Endothelial cell of umbilical vein (primary cell): ENCODE measurements at regions not wholly inside any gene's neighbourhood (a gene's known extent, or its start where the extent isn't known, plus 50 kb on each side); places are given as distances from the start of the nearest gene placed in this dataset.

ENCODE experiments used
- BruUV-seq: library from RNA; stranded (reverse); fragments of 400-500 nt; replicated peaks from 2 replicates; lab custom pipeline; 2021; lab: Mats Ljungman, UMichigan
- CTCF ChIA-PET: fragments of 300-600, 350-600 bp; sonication (Branson Sonifier 250); formaldehyde crosslinking; loops from one replicate; lab custom pipeline; 2021; ENCODE audit warnings: antibody characterized with exemption, inconsistent platforms; lab: Charles Lee
- POLR2A ChIA-PET: fragments of 300-600, 350-600 bp; sonication (Branson Sonifier 250); formaldehyde crosslinking; loops from one replicate; lab custom pipeline; 2021; ENCODE audit warnings: antibody characterized with exemption, inconsistent platforms; lab: Charles Lee
- DNase-seq: peaks from one replicate; pipeline ENCODE4 v3.0.0-alpha.2; 2011; ENCODE audit warnings: low read depth, low spot score
- FAIRE-seq: peaks from 2 replicates; lab custom pipeline; 2011; peaks lifted over from hg19 to GRCh38; lab: Jason Lieb, UNC
- H2AFZ ChIP-seq: 2 replicates; pipeline ENCODE4 v1.6.0; 2012; ENCODE audit warnings: low read depth, low read length, control low read depth, inconsistent platforms
- H3K27ac ChIP-seq: 2 replicates; pipeline ENCODE4 v1.5.1; 2011; ENCODE audit warnings: low read depth, mild to moderate bottlenecking, control low read depth, low read length, moderate library complexity; ENCODE audit not compliant: insufficient read depth
- H3K27me3 ChIP-seq, 2 experiments: 2 replicates each; pipeline versions ENCODE4 v1.6.0 to v1.6.1; 2011; ENCODE audit warnings: low read length in 2 of 2, mixed read lengths in 1 of 2; ENCODE audit not compliant: control insufficient read depth in 2 of 2, insufficient read depth in 2 of 2
- H3K36me3 ChIP-seq, 2 experiments: 2 replicates in 1 of 2; 3 replicates in 1 of 2; pipeline ENCODE4 v1.5.1; 2011; ENCODE audit warnings: low read length in 2 of 2, mild to moderate bottlenecking in 1 of 2, moderate library complexity in 1 of 2; ENCODE audit not compliant: control insufficient read depth in 2 of 2, insufficient read depth in 2 of 2; ENCODE audit errors: extremely low read depth in 1 of 2
- H3K4me1 ChIP-seq: 3 replicates; pipeline ENCODE4 v1.5.1; 2011; ENCODE audit warnings: mild to moderate bottlenecking, low read length; ENCODE audit not compliant: control insufficient read depth, insufficient read depth; ENCODE audit errors: extremely low read depth
- H3K4me2 ChIP-seq: 2 replicates; pipeline ENCODE4 v1.6.1; 2011; ENCODE audit warnings: low read length, control low read depth, mixed read lengths; ENCODE audit not compliant: insufficient read depth
- H3K4me3 ChIP-seq, 3 experiments: fragments of 200-600 bp in 1 of 3; sonication (generic), shearing (Covaris generic) in 1 of 3; replicated peaks in 1 of 3; 2 replicates each; pipeline ENCODE4 v1.5.1; 2011 to 2016; ENCODE audit warnings: control low read depth in 3 of 3, low read length in 3 of 3, mild to moderate bottlenecking in 2 of 3, inconsistent platforms in 1 of 3, low read depth in 1 of 3, moderate library complexity in 1 of 3; ENCODE audit not compliant: insufficient read depth in 1 of 3
- H3K79me2 ChIP-seq: 2 replicates; pipeline ENCODE4 v1.6.0; 2012; ENCODE audit warnings: low read length, inconsistent platforms; ENCODE audit not compliant: control insufficient read depth, insufficient read depth
- H3K9ac ChIP-seq: replicated peaks from 2 replicates; pipeline ENCODE3; 2011; ENCODE audit warnings: low read length, control low read depth; ENCODE audit not compliant: insufficient read depth; ENCODE audit errors: extremely low read depth
- H3K9me1 ChIP-seq: replicated peaks from 3 replicates; pipeline ENCODE4 v1.6.0; 2011; ENCODE audit warnings: mild to moderate bottlenecking, low read length; ENCODE audit not compliant: control insufficient read depth, insufficient read depth; ENCODE audit errors: extremely low read depth
- H3K9me3 ChIP-seq: replicated peaks from 2 replicates; pipeline ENCODE4 v1.5.1; 2012; ENCODE audit warnings: low read length, inconsistent platforms; ENCODE audit not compliant: control insufficient read depth, insufficient read depth
- H4K20me1 ChIP-seq: replicated peaks from 2 replicates; pipeline ENCODE3; 2011; ENCODE audit warnings: mild to moderate bottlenecking, low read length; ENCODE audit not compliant: control insufficient read depth, insufficient read depth; ENCODE audit errors: extremely low read depth
- CTCF ChIP-seq, 2 donors: IDR thresholded peaks; 1 replicate in 1 of 2; 2 replicates in 1 of 2; pipeline ENCODE4 v1.5.1; 2011; ENCODE audit warnings: low read length in 2 of 2, mild to moderate bottlenecking in 2 of 2, moderate library complexity in 2 of 2, control low read depth in 1 of 2, inconsistent platforms in 1 of 2, low read depth in 1 of 2; ENCODE audit not compliant: insufficient read depth in 1 of 2; ENCODE audit errors: extremely low read depth in 1 of 2
- EZH2 ChIP-seq: IDR thresholded peaks from 2 replicates; pipeline ENCODE4 v1.6.1; 2012; ENCODE audit warnings: borderline replicate concordance, low read depth, mild to moderate bottlenecking, moderate library complexity, low read length, inconsistent platforms; ENCODE audit not compliant: severe bottlenecking
- FOS ChIP-seq: IDR thresholded peaks from 2 replicates; pipeline ENCODE4 v1.6.1; 2011; ENCODE audit warnings: mild to moderate bottlenecking, low read length, moderate library complexity, borderline replicate concordance; ENCODE audit not compliant: insufficient read depth
- GATA2 ChIP-seq: IDR thresholded peaks from 2 replicates; pipeline ENCODE4 v1.7.0; 2011; ENCODE audit warnings: low read depth, mild to moderate bottlenecking, moderate library complexity, mixed read lengths, low read length; ENCODE audit not compliant: insufficient read length, insufficient read depth
- JUN ChIP-seq: IDR thresholded peaks from 2 replicates; pipeline ENCODE4 v1.6.1; 2011; ENCODE audit warnings: borderline replicate concordance, low read depth; ENCODE audit not compliant: insufficient read length, insufficient read depth
- MAX ChIP-seq: IDR thresholded peaks from 2 replicates; pipeline ENCODE4 v1.6.1; 2011; ENCODE audit not compliant: insufficient read depth, insufficient read length
- MYC ChIP-seq: IDR thresholded peaks from one replicate; pipeline ENCODE4 v1.6.1; 2011; ENCODE audit warnings: mild to moderate bottlenecking, low read depth, low read length
- POLR2AphosphoS5 ChIP-seq: IDR thresholded peaks from 2 replicates; pipeline ENCODE4 v1.6.1; 2012; ENCODE audit warnings: low read depth, mild to moderate bottlenecking, control low read depth, low read length, moderate library complexity; ENCODE audit not compliant: insufficient read depth
- dilution Hi-C: fragments of 300-500 bp; cut with MboI; formaldehyde crosslinking; loops from one replicate; pipeline ENCODE4 v1.15.0; 2019; ENCODE audit warnings: low sequenced_read_pairs; ENCODE audit not compliant: extremely low pct_ligation_motif_present
- intact Hi-C: fragments of 100-400 bp; cut with micrococcal nuclease; formaldehyde crosslinking; loops from one replicate; pipeline ENCODE4 v1.10.0; 2022

- H3K79me2 ChIP-seq: no peaks in the 10 kb centered on the region
- FAIRE-seq (no peak), DNase-seq (no peak)
- H2AFZ ChIP-seq: no peak overlapping the region
- POLR2A ChIA-PET: no interaction called here
- no peaks in the 10 kb centered on the region for H3K36me3 ChIP-seq
- no peaks in the 10 kb centered on the region for H3K27me3 ChIP-seq
- H4K20me1 ChIP-seq: no peaks in the 10 kb centered on the region
- intact Hi-C loops (no loop called here), dilution Hi-C loops (no loop called here)
- BruUV-seq: no TSS peak
- H3K4me2 ChIP-seq: no peak overlapping the region
- no peak overlapping the region for H3K4me3 ChIP-seq
- H3K9me3 ChIP-seq: no peaks in the 10 kb centered on the region
- CTCF ChIA-PET: no interaction called here
- TF ChIP-seq POLR2AphosphoS5 (no peak), MAX (no peak), MYC (no peak), CTCF (IDR thresholded peaks at IDR 0.05; ENCODE audit: extremely low read depth in 1 of 2, insufficient read depth in 1 of 2, low read depth in 1 of 2, low read length in 2 of 2) (no peak), EZH2 (no peak), JUN (no peak), FOS (no peak), GATA2 (no peak)
- no peak overlapping the region for H3K27ac ChIP-seq
- no peak overlapping the region for H3K9ac ChIP-seq
- H3K4me1 ChIP-seq: no peaks in the 10 kb centered on the region
- no peaks in the 10 kb centered on the region for H3K9me1 ChIP-seq
These were observed 194.5 kb upstream of the DAB2 start for GRCh38 chr5:39619168-39619818.
